Transverse colon (tissue), 4 donors: ENCODE measurements at regions not wholly inside any gene's neighbourhood (a gene's known extent, or its start where the extent isn't known, plus 50 kb on each side); places are given as distances from the start of the nearest gene placed in this dataset.

Experiments used
- CTCF ChIP-seq, 5 experiments: fragments of 200-600 bp in 3 of 5; fragments of 450-650 bp in 2 of 5; sonication (generic) in 3 of 5; IDR thresholded peaks; 1 replicate in 2 of 5; 2 replicates in 3 of 5; pipeline ENCODE4 v1.5.1; 2016 to 2017; ENCODE audit warnings: antibody characterized with exemption in 5 of 5, inconsistent platforms in 3 of 5, mild to moderate bottlenecking in 2 of 5, moderate library complexity in 1 of 5
- EP300 ChIP-seq: sonication (generic); formaldehyde crosslinking; IDR thresholded peaks from one replicate; pipeline ENCODE4 v1.6.1; 2017; ENCODE audit warnings: antibody characterized with exemption, low read depth
- POLR2A ChIP-seq: fragments of 450-650 bp; IDR thresholded peaks from one replicate; pipeline ENCODE4 v1.6.1; 2016; ENCODE audit warnings: antibody characterized with exemption, mild to moderate bottlenecking, moderate library complexity
- POLR2AphosphoS5 ChIP-seq, 3 donors: sonication (generic); formaldehyde crosslinking; IDR thresholded peaks; one replicate each; pipeline ENCODE4 v1.6.1; 2016; ENCODE audit warnings: antibody characterized with exemption in 3 of 3

GRCh38 chr10:129025787-129026186 is 441.3 kb upstream of the MGMT start:
- TF ChIP-seq CTCF (IDR thresholded peaks at IDR 0.05) = no peak
- no peak for TF ChIP-seq POLR2A
- TF ChIP-seq EP300 = no peak
- no peak for TF ChIP-seq POLR2AphosphoS5 (IDR thresholded peaks at IDR 0.05)
